BLaER1 treated with 17β-estradiol and CSF1 and Interleukin-3, amounts not matched to agents 10 nM and 100 nM (cell line): ENCODE measurements at regions not wholly inside any gene's neighbourhood (a gene's known extent, or its start where the extent isn't known, plus 50 kb on each side); places are given as distances from the start of the nearest gene placed in this dataset.
A peak's percentile ranks its signal among the peaks of the same experiment; 100 is the strongest.

Experiments
- H3K27ac ChIP-seq, 11 experiments: shearing (Covaris generic); formaldehyde crosslinking; 2 replicates each; pipeline ENCODE4 v1.8.1; 2022
- H3K27me3 ChIP-seq, 11 experiments: shearing (Covaris generic); formaldehyde crosslinking; 2 replicates each; pipeline ENCODE4 v1.8.1; 2022
- H3K36me3 ChIP-seq, 11 experiments: shearing (Covaris generic); formaldehyde crosslinking; 2 replicates each; pipeline ENCODE4 v1.8.1; 2022
- H3K4me1 ChIP-seq, 10 experiments: shearing (Covaris generic); formaldehyde crosslinking; 2 replicates each; pipeline ENCODE4 v1.8.1; 2022
- H3K4me2 ChIP-seq, 11 experiments: shearing (Covaris generic); formaldehyde crosslinking; 2 replicates each; pipeline ENCODE4 v1.8.1; 2022
- H3K4me3 ChIP-seq, 10 experiments: shearing (Covaris generic); formaldehyde crosslinking; 2 replicates each; pipeline ENCODE4 v1.8.1; 2022
- H3K9ac ChIP-seq, 11 experiments: shearing (Covaris generic); formaldehyde crosslinking; 2 replicates each; pipeline ENCODE4 v1.8.1; 2022
- H3K9me3 ChIP-seq, 11 experiments: shearing (Covaris generic); formaldehyde crosslinking; replicated peaks in 1 of 11; 2 replicates each; pipeline ENCODE4 v1.8.1; 2022
- H4K20me1 ChIP-seq, 11 experiments: shearing (Covaris generic); formaldehyde crosslinking; 2 replicates each; pipeline ENCODE4 v1.8.1; 2022
- Cebpa-rat ChIP-seq, 11 experiments: shearing (Covaris generic); IDR thresholded peaks; 2 replicates each; pipeline ENCODE4 v1.8.1; 2022

GRCh38 chr7:41889472-41889871 lies 186.6 kb upstream of the INHBA start:
- H3K4me3 ChIP-seq, result no peak overlapping the region
- TF ChIP-seq Cebpa-rat (IDR thresholded peaks at IDR 0.05), result no peak
- H3K36me3 ChIP-seq, result no peaks in the 10 kb centered on the region
- H3K27ac ChIP-seq, result no peak overlapping the region
- no peaks in the 10 kb centered on the region for H3K9me3 ChIP-seq
- no peak overlapping the region for H3K9ac ChIP-seq
- peaks cover 28 to 54% (median 41%) of the 10 kb centered on the region in 10 experiments for H3K4me1 ChIP-seq
- H3K4me2 ChIP-seq, result peak overlapping the region; percentile 24 to 75 (median 56); a peak in 19 of 22 replicates
- peaks cover 0 to 17% (median 0%) of the 10 kb centered on the region in 11 experiments; a peak in 1 of 22 replicates for H3K27me3 ChIP-seq
- H4K20me1 ChIP-seq, result peaks cover 0 to 4% (median 0%) of the 10 kb centered on the region in 11 experiments; a peak in 1 of 22 replicates

- no peak overlapping the region for H3K9ac ChIP-seq
- H3K4me2 ChIP-seq, result peak overlapping the region; percentile 24 to 75 (median 56); a peak in 20 of 22 replicates
- H3K4me1 ChIP-seq, result peaks cover 28 to 54% (median 41%) of the 10 kb centered on the region in 10 experiments
- H3K9me3 ChIP-seq, result no peaks in the 10 kb centered on the region; a peak in 1 of 22 replicates
- no peak overlapping the region for H3K4me3 ChIP-seq
- no peak for TF ChIP-seq Cebpa-rat (IDR thresholded peaks at IDR 0.05)
- H3K36me3 ChIP-seq, result no peaks in the 10 kb centered on the region
- H3K27me3 ChIP-seq, result peaks cover 0 to 19% (median 0%) of the 10 kb centered on the region in 11 experiments; a peak in 2 of 22 replicates
- peaks cover 0 to 4% (median 0%) of the 10 kb centered on the region in 11 experiments; a peak in 1 of 22 replicates for H4K20me1 ChIP-seq
- H3K27ac ChIP-seq, result no peak overlapping the region
These were observed 186.2 kb upstream of the INHBA start for GRCh38 chr7:41889040-41889439.

GRCh38 chr7:41887416-41887815 lies 184.5 kb upstream of the INHBA start:
- no peak for TF ChIP-seq Cebpa-rat (IDR thresholded peaks at IDR 0.05)
- H3K4me2 ChIP-seq, result peak overlapping the region; percentile 45 to 79 (median 60)
- H3K36me3 ChIP-seq, result no peaks in the 10 kb centered on the region
- peak overlapping the region in 5 of 11 experiments; percentile 10 to 60 (median 31); a peak in 9 of 22 replicates for H3K27ac ChIP-seq
- H3K9ac ChIP-seq, result peak overlapping the region in 1 of 11 experiments; percentile 17; a peak in 1 of 22 replicates
- peaks cover 36 to 62% (median 49%) of the 10 kb centered on the region in 10 experiments for H3K4me1 ChIP-seq
- H4K20me1 ChIP-seq, result peaks cover 0 to 4% (median 0%) of the 10 kb centered on the region in 11 experiments; a peak in 1 of 22 replicates
- peaks cover 0 to 5% (median 0%) of the 10 kb centered on the region in 11 experiments; a peak in 3 of 22 replicates for H3K9me3 ChIP-seq
- no peak overlapping the region for H3K4me3 ChIP-seq
- H3K27me3 ChIP-seq, result peaks cover 0 to 32% (median 0%) of the 10 kb centered on the region in 11 experiments; a peak in 3 of 22 replicates

GRCh38 chr7:41886901-41887311 lies 184.0 kb upstream of the INHBA start:
- peaks cover 0 to 33% (median 0%) of the 10 kb centered on the region in 11 experiments; a peak in 3 of 22 replicates for H3K27me3 ChIP-seq
- peaks cover 0 to 5% (median 0%) of the 10 kb centered on the region in 11 experiments; a peak in 3 of 22 replicates for H3K9me3 ChIP-seq
- no peak for TF ChIP-seq Cebpa-rat (IDR thresholded peaks at IDR 0.05)
- H3K36me3 ChIP-seq, result no peaks in the 10 kb centered on the region
- no peak overlapping the region for H3K4me3 ChIP-seq
- peak overlapping the region in 1 of 11 experiments; percentile 17; a peak in 1 of 22 replicates for H3K9ac ChIP-seq
- H3K27ac ChIP-seq, result peak overlapping the region in 6 of 11 experiments; percentile 9 to 56 (median 24); a peak in 8 of 22 replicates
- H3K4me2 ChIP-seq, result peak overlapping the region; percentile 45 to 79 (median 60)
- H3K4me1 ChIP-seq, result peaks cover 41 to 63% (median 54%) of the 10 kb centered on the region in 10 experiments
- peaks cover 0 to 4% (median 0%) of the 10 kb centered on the region in 11 experiments; a peak in 1 of 22 replicates for H4K20me1 ChIP-seq

- Histone ChIP-seq H3K4me2 (peak overlapping the region; percentile 45 to 79 (median 60); a peak in 19 of 22 replicates), H3K27ac (peak overlapping the region in 2 of 11 experiments; percentile 31 to 56; a peak in 4 of 22 replicates), H3K4me1 (peaks cover 46 to 65% (median 59%) of the 10 kb centered on the region in 10 experiments), H4K20me1 (peaks cover 0 to 4% (median 0%) of the 10 kb centered on the region in 11 experiments; a peak in 1 of 22 replicates), H3K4me3 (no peak overlapping the region), H3K9ac (no peak overlapping the region), H3K36me3 (no peaks in the 10 kb centered on the region), H3K27me3 (peaks cover 0 to 33% (median 0%) of the 10 kb centered on the region in 11 experiments; a peak in 3 of 22 replicates), H3K9me3 (peaks cover 0 to 5% (median 0%) of the 10 kb centered on the region in 11 experiments; a peak in 5 of 22 replicates)
- no peak for TF ChIP-seq Cebpa-rat (IDR thresholded peaks at IDR 0.05)
These were observed 183.5 kb upstream of the INHBA start for GRCh38 chr7:41886262-41886900.

GRCh38 chr7:41885748-41886147 lies 182.9 kb upstream of the INHBA start:
- H4K20me1 ChIP-seq, result peaks cover 0 to 4% (median 0%) of the 10 kb centered on the region in 11 experiments; a peak in 1 of 22 replicates
- H3K4me2 ChIP-seq, result peak overlapping the region in 10 of 11 experiments; percentile 0 to 79 (median 64); a peak in 11 of 22 replicates
- no peak overlapping the region for H3K9ac ChIP-seq
- H3K4me3 ChIP-seq, result no peak overlapping the region
- H3K4me1 ChIP-seq, result peaks cover 53 to 72% (median 65%) of the 10 kb centered on the region in 10 experiments
- peaks cover 0 to 33% (median 0%) of the 10 kb centered on the region in 11 experiments; a peak in 3 of 22 replicates for H3K27me3 ChIP-seq
- peaks cover 0 to 9% (median 4%) of the 10 kb centered on the region in 11 experiments; a peak in 18 of 22 replicates for H3K9me3 ChIP-seq
- H3K36me3 ChIP-seq, result no peaks in the 10 kb centered on the region
- TF ChIP-seq Cebpa-rat (IDR thresholded peaks at IDR 0.05), result no peak
- H3K27ac ChIP-seq, result no peak overlapping the region

- Histone ChIP-seq H3K9ac (no peak overlapping the region), H3K4me2 (peak overlapping the region in 5 of 11 experiments; percentile 73 to 79 (median 75); a peak in 9 of 22 replicates)
These were observed 182.2 kb upstream of the INHBA start for GRCh38 chr7:41885078-41885477.

GRCh38 chr7:41882745-41883420 lies 180.0 kb upstream of the INHBA start:
- H3K27ac ChIP-seq, result peak overlapping the region; percentile 74 to 96 (median 80)
- peaks cover 0 to 26% (median 0%) of the 10 kb centered on the region in 11 experiments; a peak in 3 of 22 replicates for H3K27me3 ChIP-seq
- H4K20me1 ChIP-seq, result peaks cover 0 to 4% (median 0%) of the 10 kb centered on the region in 11 experiments; a peak in 1 of 22 replicates
- H3K9me3 ChIP-seq, result peaks cover 0 to 17% (median 12%) of the 10 kb centered on the region in 11 experiments; a peak in 19 of 22 replicates
- H3K4me1 ChIP-seq, result peaks cover 67 to 75% (median 71%) of the 10 kb centered on the region in 10 experiments
- no peak overlapping the region for H3K4me3 ChIP-seq
- no peaks in the 10 kb centered on the region for H3K36me3 ChIP-seq
- peak overlapping the region; percentile 68 to 91 (median 81) for H3K4me2 ChIP-seq
- H3K9ac ChIP-seq, result peak overlapping the region in 5 of 11 experiments; percentile 7 to 83 (median 68); a peak in 6 of 22 replicates
- TF ChIP-seq Cebpa-rat (IDR thresholded peaks at IDR 0.05), result no peak

More at GRCh38 chr7:41885078-41885477, 182.2 kb upstream of the INHBA start:
- Histone ChIP-seq H3K27ac (no peak overlapping the region), H3K4me1 (peaks cover 59 to 78% (median 72%) of the 10 kb centered on the region in 10 experiments), H3K9me3 (peaks cover 0 to 15% (median 11%) of the 10 kb centered on the region in 11 experiments; a peak in 19 of 22 replicates), H4K20me1 (peaks cover 0 to 4% (median 0%) of the 10 kb centered on the region in 11 experiments; a peak in 1 of 22 replicates), H3K27me3 (peaks cover 0 to 33% (median 0%) of the 10 kb centered on the region in 11 experiments; a peak in 3 of 22 replicates), H3K4me3 (no peak overlapping the region), H3K36me3 (no peaks in the 10 kb centered on the region)
- no peak for TF ChIP-seq Cebpa-rat (IDR thresholded peaks at IDR 0.05)
